ENCODE measurements at regions not wholly inside any gene's neighbourhood (a gene's known extent, or its start where the extent isn't known, plus 50 kb on each side); places are given as distances from the start of the nearest gene placed in this dataset.

DNA sequence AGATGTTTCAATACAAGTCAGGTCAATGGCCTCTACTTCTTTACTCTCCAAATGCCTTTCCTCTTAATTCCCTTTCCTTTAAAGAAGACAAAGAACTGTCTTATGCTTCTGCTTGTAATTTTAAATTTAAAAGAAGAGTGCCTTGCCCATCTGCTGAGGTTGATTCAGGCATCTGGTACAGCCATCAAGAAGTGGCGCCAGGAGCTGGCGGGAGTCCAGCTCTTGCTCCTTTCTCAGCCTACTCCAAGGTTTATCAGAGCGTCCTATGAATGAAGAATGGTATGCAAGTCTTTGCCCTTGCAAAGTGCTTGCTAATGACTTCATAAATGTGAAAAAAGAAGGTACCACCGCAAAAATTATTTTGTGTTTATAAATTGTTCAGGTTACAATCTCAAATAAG is 294.6 kb upstream of the TGFBR2 start:
- TF ChIP-seq, protein P1, sequence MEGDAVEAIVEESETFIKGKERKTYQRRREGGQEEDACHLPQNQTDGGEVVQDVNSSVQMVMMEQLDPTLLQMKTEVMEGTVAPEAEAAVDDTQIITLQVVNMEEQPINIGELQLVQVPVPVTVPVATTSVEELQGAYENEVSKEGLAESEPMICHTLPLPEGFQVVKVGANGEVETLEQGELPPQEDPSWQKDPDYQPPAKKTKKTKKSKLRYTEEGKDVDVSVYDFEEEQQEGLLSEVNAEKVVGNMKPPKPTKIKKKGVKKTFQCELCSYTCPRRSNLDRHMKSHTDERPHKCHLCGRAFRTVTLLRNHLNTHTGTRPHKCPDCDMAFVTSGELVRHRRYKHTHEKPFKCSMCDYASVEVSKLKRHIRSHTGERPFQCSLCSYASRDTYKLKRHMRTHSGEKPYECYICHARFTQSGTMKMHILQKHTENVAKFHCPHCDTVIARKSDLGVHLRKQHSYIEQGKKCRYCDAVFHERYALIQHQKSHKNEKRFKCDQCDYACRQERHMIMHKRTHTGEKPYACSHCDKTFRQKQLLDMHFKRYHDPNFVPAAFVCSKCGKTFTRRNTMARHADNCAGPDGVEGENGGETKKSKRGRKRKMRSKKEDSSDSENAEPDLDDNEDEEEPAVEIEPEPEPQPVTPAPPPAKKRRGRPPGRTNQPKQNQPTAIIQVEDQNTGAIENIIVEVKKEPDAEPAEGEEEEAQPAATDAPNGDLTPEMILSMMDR (IDR thresholded peaks at IDR 0.05): no peak
- no peak for TF ChIP-seq POLR2A (IDR thresholded peaks at IDR 0.05)
